A673 (cell line): ENCODE measurements at regions not wholly inside any gene's neighbourhood (a gene's known extent, or its start where the extent isn't known, plus 50 kb on each side); places are given as distances from the start of the nearest gene placed in this dataset.

Experiments used
- EZH2 ChIP-seq: fragments of 200-600 bp; sonication (generic); IDR thresholded peaks from 2 replicates; pipeline ENCODE4 v1.6.1; 2017; ENCODE audit warnings: borderline replicate concordance, low read depth, mild to moderate bottlenecking, mixed read lengths, antibody characterized with exemption, low read length; ENCODE audit not compliant: poor library complexity, severe bottlenecking
- TF ChIP-seq, protein P1 (sequence below): fragments of 300-800, 200-600 bp; sonication (generic); conservative IDR thresholded peaks from 2 replicates; pipeline ENCODE4 v1.5.1; 2017; ENCODE audit warnings: low read depth, mild to moderate bottlenecking, antibody characterized with exemption, low read length, moderate library complexity, mixed read lengths

DNA sequence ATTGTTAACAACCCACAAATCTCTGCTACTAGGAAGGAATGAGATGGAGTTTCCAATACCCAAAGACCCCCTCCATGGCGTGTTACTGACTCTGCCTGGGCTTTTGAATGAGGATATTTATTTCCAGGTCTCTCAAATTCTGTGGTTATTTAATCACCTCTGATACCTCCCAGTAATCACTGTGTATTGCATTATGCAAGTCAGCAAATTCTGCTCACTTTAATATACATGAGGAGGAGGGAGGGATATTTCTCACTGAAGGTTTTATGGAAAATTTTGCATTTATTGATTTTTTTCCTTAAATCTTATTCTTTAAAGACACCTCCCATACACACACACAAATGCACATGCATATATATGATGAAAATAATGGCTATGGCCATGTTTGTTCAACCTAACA lies 962.9 kb downstream of the VRK1 start:
- TF ChIP-seq, protein P1, sequence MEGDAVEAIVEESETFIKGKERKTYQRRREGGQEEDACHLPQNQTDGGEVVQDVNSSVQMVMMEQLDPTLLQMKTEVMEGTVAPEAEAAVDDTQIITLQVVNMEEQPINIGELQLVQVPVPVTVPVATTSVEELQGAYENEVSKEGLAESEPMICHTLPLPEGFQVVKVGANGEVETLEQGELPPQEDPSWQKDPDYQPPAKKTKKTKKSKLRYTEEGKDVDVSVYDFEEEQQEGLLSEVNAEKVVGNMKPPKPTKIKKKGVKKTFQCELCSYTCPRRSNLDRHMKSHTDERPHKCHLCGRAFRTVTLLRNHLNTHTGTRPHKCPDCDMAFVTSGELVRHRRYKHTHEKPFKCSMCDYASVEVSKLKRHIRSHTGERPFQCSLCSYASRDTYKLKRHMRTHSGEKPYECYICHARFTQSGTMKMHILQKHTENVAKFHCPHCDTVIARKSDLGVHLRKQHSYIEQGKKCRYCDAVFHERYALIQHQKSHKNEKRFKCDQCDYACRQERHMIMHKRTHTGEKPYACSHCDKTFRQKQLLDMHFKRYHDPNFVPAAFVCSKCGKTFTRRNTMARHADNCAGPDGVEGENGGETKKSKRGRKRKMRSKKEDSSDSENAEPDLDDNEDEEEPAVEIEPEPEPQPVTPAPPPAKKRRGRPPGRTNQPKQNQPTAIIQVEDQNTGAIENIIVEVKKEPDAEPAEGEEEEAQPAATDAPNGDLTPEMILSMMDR: no peak
- TF ChIP-seq EZH2: no peak
